ENCODE measurements at regions not wholly inside any gene's neighbourhood (a gene's known extent, or its start where the extent isn't known, plus 50 kb on each side); places are given as distances from the start of the nearest gene placed in this dataset.

DNA sequence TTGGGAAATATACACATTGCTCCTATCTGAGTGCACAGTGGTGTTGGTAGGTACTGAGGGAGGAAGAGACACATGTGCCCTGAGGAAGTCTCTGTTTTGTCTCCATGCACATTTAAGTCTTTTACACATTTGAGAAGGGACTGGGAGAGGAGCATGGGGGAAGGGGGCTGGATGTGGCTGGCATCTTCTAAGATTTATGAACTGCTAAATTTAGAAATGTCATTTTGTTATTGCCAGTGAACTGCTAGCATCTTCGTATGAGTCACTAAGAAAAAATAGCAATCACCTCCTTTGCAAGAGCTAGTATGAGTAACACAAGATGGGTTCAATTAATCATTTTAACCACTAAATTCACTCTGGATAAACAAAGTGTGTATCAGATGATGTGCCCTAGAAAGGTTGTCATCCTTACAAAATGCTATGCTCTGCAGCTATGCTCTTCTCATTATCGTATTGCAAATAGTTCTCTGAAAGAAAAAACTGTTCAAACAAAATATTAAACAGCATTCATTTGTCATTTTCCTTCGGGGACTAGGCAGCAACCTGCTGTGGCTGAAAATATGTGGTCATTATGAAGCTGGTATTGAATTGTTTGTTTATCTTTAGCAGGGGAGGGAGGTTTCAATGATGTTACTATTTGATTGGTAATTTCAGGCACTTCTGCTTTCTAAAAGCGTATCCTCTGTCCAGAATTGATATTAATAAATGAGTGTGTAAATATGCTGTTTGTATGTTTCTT, 236.5 kb downstream of the DMRTA1 start:
- DNase-seq (ENCODE audit: low read depth): no peak
- TF ChIP-seq, protein P1, sequence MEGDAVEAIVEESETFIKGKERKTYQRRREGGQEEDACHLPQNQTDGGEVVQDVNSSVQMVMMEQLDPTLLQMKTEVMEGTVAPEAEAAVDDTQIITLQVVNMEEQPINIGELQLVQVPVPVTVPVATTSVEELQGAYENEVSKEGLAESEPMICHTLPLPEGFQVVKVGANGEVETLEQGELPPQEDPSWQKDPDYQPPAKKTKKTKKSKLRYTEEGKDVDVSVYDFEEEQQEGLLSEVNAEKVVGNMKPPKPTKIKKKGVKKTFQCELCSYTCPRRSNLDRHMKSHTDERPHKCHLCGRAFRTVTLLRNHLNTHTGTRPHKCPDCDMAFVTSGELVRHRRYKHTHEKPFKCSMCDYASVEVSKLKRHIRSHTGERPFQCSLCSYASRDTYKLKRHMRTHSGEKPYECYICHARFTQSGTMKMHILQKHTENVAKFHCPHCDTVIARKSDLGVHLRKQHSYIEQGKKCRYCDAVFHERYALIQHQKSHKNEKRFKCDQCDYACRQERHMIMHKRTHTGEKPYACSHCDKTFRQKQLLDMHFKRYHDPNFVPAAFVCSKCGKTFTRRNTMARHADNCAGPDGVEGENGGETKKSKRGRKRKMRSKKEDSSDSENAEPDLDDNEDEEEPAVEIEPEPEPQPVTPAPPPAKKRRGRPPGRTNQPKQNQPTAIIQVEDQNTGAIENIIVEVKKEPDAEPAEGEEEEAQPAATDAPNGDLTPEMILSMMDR (conservative IDR thresholded peaks at IDR 0.05; ENCODE audit: low read depth, low read length): no peak
- no peak overlapping the region for H3K4me3 ChIP-seq (ENCODE audit: low read length)

DNA sequence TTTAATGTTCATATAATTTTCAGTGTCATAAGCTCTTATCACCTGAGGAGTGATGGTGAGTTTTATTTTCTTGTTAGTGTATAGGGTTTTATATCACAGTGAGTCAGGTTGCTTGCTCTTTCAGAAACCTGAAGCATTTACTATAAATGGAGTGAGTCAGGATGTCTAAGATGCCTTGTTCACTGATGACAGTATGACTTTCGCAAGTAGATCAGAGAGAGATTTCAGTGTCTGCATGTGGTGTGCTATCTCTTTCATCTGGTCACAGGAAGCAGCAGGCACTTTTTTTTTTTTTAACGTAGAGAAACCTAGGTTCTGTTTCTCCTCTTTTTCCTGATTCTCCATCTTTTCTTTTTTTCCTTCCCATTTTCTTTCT, 237.1 kb downstream of the DMRTA1 start:
- TF ChIP-seq, protein P1 (conservative IDR thresholded peaks at IDR 0.05; ENCODE audit: low read depth, low read length): no peak
- DNase-seq (ENCODE audit: low read depth): no peak
- H3K4me3 ChIP-seq (ENCODE audit: low read length): no peak overlapping the region

DNA sequence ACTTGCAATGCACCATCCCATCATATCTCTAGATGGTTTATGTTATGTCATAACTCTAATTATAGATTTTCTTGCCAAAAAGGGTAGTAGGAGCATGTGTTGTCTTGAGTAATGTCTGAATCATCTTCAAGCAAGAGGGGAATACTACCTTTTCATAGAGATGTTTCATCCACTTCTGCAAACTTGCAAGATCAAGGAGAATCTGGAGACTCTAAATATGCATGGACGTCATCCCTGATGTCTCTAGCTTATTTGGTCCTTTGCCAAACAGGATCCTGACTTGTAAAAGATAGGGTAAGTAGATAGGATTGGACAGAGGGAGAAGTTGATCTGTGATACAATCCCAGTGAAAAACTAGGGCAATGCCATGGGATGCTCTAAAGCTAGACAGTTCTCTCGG, 246.5 kb downstream of the DMRTA1 start:
- TF ChIP-seq, protein P1 (conservative IDR thresholded peaks at IDR 0.05; ENCODE audit: low read depth, low read length): no peak
- no peak overlapping the region for H3K4me3 ChIP-seq (ENCODE audit: low read length)
- no peak for DNase-seq (ENCODE audit: low read depth)

DNA sequence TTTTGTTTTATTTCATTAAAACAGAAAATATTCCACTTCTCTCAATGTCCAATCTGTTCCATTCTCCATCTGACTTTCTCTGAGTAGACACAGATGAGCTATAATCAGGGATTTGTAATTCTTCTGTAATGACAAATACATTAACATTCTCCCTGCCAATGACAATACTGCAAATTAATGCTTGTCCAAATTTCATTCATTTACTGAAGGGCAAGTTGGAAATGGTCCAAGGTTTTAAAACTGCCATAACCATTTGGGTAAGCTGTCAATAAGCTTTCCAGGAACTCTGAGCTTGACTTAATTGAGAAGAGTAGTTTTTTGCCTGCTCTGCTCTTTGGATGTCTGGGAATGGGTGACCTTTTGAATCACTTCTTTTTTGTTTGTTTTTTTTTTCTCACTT, 253.5 kb downstream of the DMRTA1 start:
- TF ChIP-seq, protein P1 (conservative IDR thresholded peaks at IDR 0.05; ENCODE audit: low read depth, low read length): no peak
- no peak overlapping the region for H3K4me3 ChIP-seq (ENCODE audit: low read length)
- DNase-seq (ENCODE audit: low read depth): no peak

DNA sequence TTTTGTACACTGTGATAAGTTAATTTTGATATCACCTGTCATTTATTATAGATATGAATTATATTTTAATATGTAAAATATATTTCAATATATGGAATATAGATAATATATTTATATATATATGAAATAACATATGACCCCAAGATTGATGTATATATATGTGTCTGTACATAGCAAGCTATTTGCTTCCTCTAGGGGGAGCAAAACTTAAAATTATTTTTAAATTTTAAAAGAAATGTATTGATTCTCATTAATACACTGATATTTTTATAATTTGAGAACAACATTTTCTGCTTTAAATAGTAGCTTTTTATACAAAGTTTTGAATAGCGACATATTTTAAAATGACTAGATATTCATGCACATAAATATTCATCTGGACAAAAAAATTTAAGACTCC, 272.0 kb downstream of the DMRTA1 start:
- no peak for DNase-seq (ENCODE audit: low read depth)
- TF ChIP-seq, protein P1 (conservative IDR thresholded peaks at IDR 0.05; ENCODE audit: low read depth, low read length): peak; percentile 36
- no peak overlapping the region for H3K4me3 ChIP-seq (ENCODE audit: low read length)

DNA sequence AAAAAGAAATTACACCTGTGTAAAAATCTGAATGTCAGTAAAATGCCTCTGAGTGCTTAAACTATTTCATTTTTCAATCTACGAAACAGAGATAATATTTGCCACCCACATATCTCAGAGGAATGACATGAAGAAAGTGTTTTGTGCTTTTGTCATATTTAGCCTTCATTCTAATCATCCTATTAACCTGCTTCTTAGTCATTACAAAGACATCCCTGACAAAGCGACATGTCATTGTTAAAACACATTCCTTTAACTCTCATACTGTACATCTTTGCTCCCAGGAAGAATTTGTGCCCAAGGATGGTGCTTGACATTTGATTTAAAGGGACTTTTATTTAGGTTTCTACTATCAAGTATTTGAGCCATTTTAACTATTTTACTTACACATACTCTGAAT, 275.9 kb downstream of the DMRTA1 start:
- TF ChIP-seq, protein P1 (conservative IDR thresholded peaks at IDR 0.05; ENCODE audit: low read depth, low read length): no peak
- no peak for DNase-seq (ENCODE audit: low read depth)
- H3K4me3 ChIP-seq (ENCODE audit: low read length): no peak overlapping the region

DNA sequence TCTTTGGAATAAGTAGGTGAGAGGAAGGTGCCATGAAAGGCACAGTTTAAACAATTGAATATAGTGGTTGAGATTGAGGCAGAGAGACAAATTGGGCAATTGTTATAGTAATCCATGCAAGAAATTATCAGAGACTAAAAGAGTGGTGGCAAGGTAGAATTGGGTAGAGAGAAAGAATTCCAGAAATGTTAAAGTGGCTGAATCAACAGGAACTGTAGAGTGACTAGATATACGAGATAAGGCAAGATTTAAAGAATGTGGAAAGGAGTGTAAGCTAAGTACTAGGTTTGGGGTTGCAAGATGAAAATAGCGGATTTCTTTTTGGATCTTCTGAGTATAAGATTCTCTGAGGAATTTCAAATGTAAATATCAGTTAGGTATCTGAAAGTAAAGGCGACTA, 285.2 kb downstream of the DMRTA1 start:
- no peak overlapping the region for H3K4me3 ChIP-seq (ENCODE audit: low read length)
- no peak for DNase-seq (ENCODE audit: low read depth)
- TF ChIP-seq, protein P1 (conservative IDR thresholded peaks at IDR 0.05; ENCODE audit: low read depth, low read length): no peak

All from retinal pigment epithelial cell (primary cell).